GM23338 (cell line): ENCODE measurements at regions not wholly inside any gene's neighbourhood (a gene's known extent, or its start where the extent isn't known, plus 50 kb on each side); places are given as distances from the start of the nearest gene placed in this dataset.

Experiments used
- ATAC-seq: fragments of 200-7000 bp; cut with Tn5 transposase; 3 replicates; pipeline ENCODE4 v1.9.1; 2020
- DNase-seq: peaks from one replicate; pipeline ENCODE4 v3.0.0-alpha.2; 2015; ENCODE audit warnings: low spot score
- H2AFZ ChIP-seq: fragments of 200-600 bp; sonication (generic); 2 replicates; pipeline ENCODE4 v1.8.0; 2016; ENCODE audit warnings: antibody characterized with exemption, mild to moderate bottlenecking, moderate library complexity
- H3F3A ChIP-seq: fragments of 200-600 bp; sonication (generic); replicated peaks from 2 replicates; pipeline ENCODE4 v1.8.0; 2017; ENCODE audit warnings: antibody characterized with exemption, mixed run types, low read depth
- H3K27ac ChIP-seq: fragments of 200-600 bp; sonication (generic); 2 replicates; pipeline ENCODE4 v1.6.1; 2016; ENCODE audit warnings: low read depth
- H3K27me3 ChIP-seq: fragments of 200-600 bp; sonication (generic); 2 replicates; pipeline ENCODE4 v1.8.0; 2016; ENCODE audit warnings: mild to moderate bottlenecking, mixed run types, moderate library complexity; ENCODE audit not compliant: insufficient read depth
- H3K36me3 ChIP-seq: fragments of 200-600 bp; sonication (generic); 2 replicates; pipeline ENCODE4 v1.8.0; 2016; ENCODE audit warnings: mild to moderate bottlenecking; ENCODE audit not compliant: insufficient read depth
- H3K4me1 ChIP-seq: fragments of 200-600 bp; sonication (generic); 2 replicates; pipeline ENCODE4 v1.8.0; 2016; ENCODE audit warnings: mild to moderate bottlenecking, moderate library complexity; ENCODE audit not compliant: insufficient read depth
- H3K4me2 ChIP-seq: fragments of 200-600 bp; sonication (generic); 2 replicates; pipeline ENCODE4 v1.7.1; 2017; ENCODE audit warnings: mixed run types
- H3K4me3 ChIP-seq: fragments of 200-600 bp; sonication (generic); 2 replicates; pipeline ENCODE4 v1.6.1; 2016; ENCODE audit warnings: mixed run types
- H3K79me2 ChIP-seq: fragments of 200-600 bp; sonication (generic); replicated peaks from 2 replicates; pipeline ENCODE4 v1.8.0; 2017; ENCODE audit warnings: mild to moderate bottlenecking; ENCODE audit not compliant: insufficient read depth
- H3K9me2 ChIP-seq: fragments of 200-600 bp; sonication (generic); 2 replicates; pipeline ENCODE4 v1.8.0; 2017; ENCODE audit not compliant: insufficient read depth
- H4K20me1 ChIP-seq: fragments of 200-600 bp; sonication (generic); replicated peaks from 2 replicates; pipeline ENCODE4 v1.8.0; 2017; ENCODE audit warnings: mild to moderate bottlenecking; ENCODE audit not compliant: insufficient read depth
- H3K27ac Mint-ChIP-seq: 2 replicates; pipeline ENCODE4 v1.8.0; 2020; ENCODE audit warnings: inconsistent platforms, mild to moderate bottlenecking, moderate library complexity, mixed read lengths
- H3K27me3 Mint-ChIP-seq: 3 replicates; pipeline ENCODE4 v1.8.0; 2022; ENCODE audit warnings: low read depth, mild to moderate bottlenecking, moderate library complexity, mixed read lengths, inconsistent platforms; ENCODE audit not compliant: insufficient read depth, poor library complexity
- H3K36me3 Mint-ChIP-seq: 3 replicates; pipeline ENCODE4 v1.8.0; 2021; ENCODE audit warnings: low read depth, mild to moderate bottlenecking, inconsistent platforms, moderate library complexity, mixed read lengths
- H3K4me1 Mint-ChIP-seq: 3 replicates; pipeline ENCODE4 v1.8.0; 2020; ENCODE audit warnings: mild to moderate bottlenecking, inconsistent platforms, mixed read lengths
- H3K4me3 Mint-ChIP-seq: 3 replicates; pipeline ENCODE4 v1.8.0; 2021; ENCODE audit warnings: moderate library complexity, mild to moderate bottlenecking, inconsistent platforms, mixed read lengths
- H3K9me3 Mint-ChIP-seq: 3 replicates; pipeline ENCODE4 v1.8.0; 2020; ENCODE audit warnings: moderate library complexity, mild to moderate bottlenecking, inconsistent platforms, mixed read lengths
- CTCF ChIP-seq, 2 experiments: fragments of 200-600 bp in 1 of 2; sonication (generic) in 1 of 2; conservative IDR thresholded peaks; 2 replicates each; pipeline versions ENCODE4 v1.5.1 to v1.6.1; 2016 to 2017; ENCODE audit warnings: antibody characterized with exemption in 2 of 2, low read depth in 2 of 2, mild to moderate bottlenecking in 2 of 2, moderate library complexity in 1 of 2
- EZH2 ChIP-seq: fragments of 200-600 bp; sonication (generic); IDR thresholded peaks from one replicate; pipeline ENCODE4 v1.8.0; 2017; ENCODE audit warnings: antibody characterized with exemption, mild to moderate bottlenecking, low read depth; ENCODE audit not compliant: unreplicated experiment
- NANOG ChIP-seq: IDR thresholded peaks from 2 replicates; pipeline ENCODE4 v1.6.1; 2016; ENCODE audit warnings: antibody characterized with exemption, borderline replicate concordance
- POLR2AphosphoS5 ChIP-seq: IDR thresholded peaks from 2 replicates; pipeline ENCODE4 v1.6.1; 2016; ENCODE audit warnings: antibody characterized with exemption, low read depth
- STAT1 ChIP-seq: IDR thresholded peaks from one replicate; pipeline ENCODE4 v1.6.1; 2016; ENCODE audit warnings: antibody characterized with exemption; ENCODE audit not compliant: unreplicated experiment
- ZNF114 ChIP-seq: fragments of 250-450 bp; sonication (Bioruptor Pico); IDR thresholded peaks from 2 replicates; pipeline ENCODE4 v1.5.0; 2020; ENCODE audit warnings: mild to moderate bottlenecking, moderate library complexity
- ZNF462 ChIP-seq: fragments of 250-450 bp; sonication (Bioruptor Pico); IDR thresholded peaks from 2 replicates; pipeline ENCODE4 v1.5.0; 2020; ENCODE audit warnings: mild to moderate bottlenecking, moderate library complexity
- TF ChIP-seq, protein P1 (sequence below): IDR thresholded peaks from 2 replicates; pipeline ENCODE4 v1.6.1; 2016; ENCODE audit warnings: antibody characterized with exemption
- TF ChIP-seq, protein P2 (sequence below): IDR thresholded peaks from one replicate; pipeline ENCODE4 v1.6.1; 2018; ENCODE audit warnings: antibody characterized with exemption; ENCODE audit not compliant: unreplicated experiment

DNA sequence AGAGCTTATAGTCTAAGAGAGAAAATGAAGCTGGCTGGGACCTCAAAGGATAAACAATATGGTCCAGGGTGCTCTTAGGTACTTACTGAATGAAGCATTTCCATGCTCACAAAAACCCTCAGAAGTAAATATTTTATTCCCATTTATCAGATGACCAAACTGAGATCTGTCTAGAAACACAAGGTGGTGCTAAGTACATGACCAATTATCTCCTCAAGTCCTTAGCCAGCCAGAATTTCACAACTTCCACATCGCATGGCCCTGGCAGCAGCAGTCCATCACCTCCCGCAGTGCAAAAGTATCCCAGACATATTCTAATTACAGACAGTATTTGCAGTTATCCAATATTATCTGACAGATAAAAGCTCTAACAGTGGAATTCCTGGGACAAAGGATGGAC, 321.7 kb upstream of the PROX1 start:
- no peaks in the 10 kb centered on the region for H3K27me3 Mint-ChIP-seq
- Histone ChIP-seq H3K79me2 (no peaks in the 10 kb centered on the region), H3K4me1 (peaks cover 15% of the 10 kb centered on the region), H3K9me2 (peaks cover 14% of the 10 kb centered on the region), H4K20me1 (no peaks in the 10 kb centered on the region), H3K4me2 (no peak overlapping the region), H3K27ac (no peak overlapping the region), H2AFZ (no peak overlapping the region), H3K27me3 (no peaks in the 10 kb centered on the region), H3K36me3 (no peaks in the 10 kb centered on the region), H3K4me3 (no peak overlapping the region), H3F3A (no peaks in the 10 kb centered on the region)
- peak; percentile 17 for DNase-seq
- H3K9me3 Mint-ChIP-seq, result peaks cover 4% of the 10 kb centered on the region; the same call in 1 of the 3 replicates
- H3K36me3 Mint-ChIP-seq, result no peaks in the 10 kb centered on the region
- H3K4me1 Mint-ChIP-seq, result peaks cover 21% of the 10 kb centered on the region
- no peak for ATAC-seq
- no peak overlapping the region for H3K4me3 Mint-ChIP-seq
- TF ChIP-seq ZNF114 (CRISPR knock-in tag), result no peak
- no peak for TF ChIP-seq NANOG
- no peak for TF ChIP-seq ZNF462
- TF ChIP-seq CTCF (conservative IDR thresholded peaks at IDR 0.05; ENCODE audit: low read depth in 2 of 2), result peak; percentile 11 to 18; a peak in 2 of 4 replicates
- no peak overlapping the region for H3K27ac Mint-ChIP-seq

DNA sequence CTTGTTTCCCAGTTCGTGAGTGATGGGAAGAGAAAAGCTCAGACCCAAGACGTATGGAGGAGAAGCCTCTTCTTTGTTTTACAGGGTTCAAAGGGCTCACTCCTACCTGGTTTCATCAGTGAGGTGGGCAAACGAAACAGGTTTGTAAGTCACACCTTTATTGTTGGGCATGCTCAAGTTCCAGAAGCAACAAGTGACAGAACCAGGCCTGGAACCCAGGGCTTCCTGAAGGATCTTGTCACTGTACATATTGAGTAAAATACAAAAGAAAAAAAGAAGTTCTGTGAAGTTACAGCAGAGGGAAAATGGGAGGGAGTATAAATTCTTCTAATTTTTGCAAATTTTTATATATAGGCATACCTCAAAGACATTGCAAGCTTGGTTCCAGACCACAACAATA, 320.9 kb upstream of the PROX1 start:
- no peak overlapping the region; the same call in 1 of the 2 replicates for H2AFZ ChIP-seq
- peaks cover 21% of the 10 kb centered on the region for H3K9me2 ChIP-seq
- Mint-ChIP-seq H3K27me3 (no peaks in the 10 kb centered on the region), H3K4me3 (no peak overlapping the region), H3K36me3 (no peaks in the 10 kb centered on the region), H3K27ac (no peak overlapping the region), H3K4me1 (peaks cover 18% of the 10 kb centered on the region), H3K9me3 (peaks cover 4% of the 10 kb centered on the region; the same call in 1 of the 3 replicates)
- no peak for DNase-seq
- H4K20me1 ChIP-seq, result no peaks in the 10 kb centered on the region
- no peak overlapping the region for H3K27ac ChIP-seq
- no peaks in the 10 kb centered on the region for H3K27me3 ChIP-seq
- H3F3A ChIP-seq, result no peaks in the 10 kb centered on the region
- H3K4me3 ChIP-seq, result no peak overlapping the region
- H3K79me2 ChIP-seq, result no peaks in the 10 kb centered on the region
- H3K4me2 ChIP-seq, result no peak overlapping the region
- H3K4me1 ChIP-seq, result peaks cover 15% of the 10 kb centered on the region
- no peaks in the 10 kb centered on the region for H3K36me3 ChIP-seq
- no peak for ATAC-seq
- TF ChIP-seq, protein P1, sequence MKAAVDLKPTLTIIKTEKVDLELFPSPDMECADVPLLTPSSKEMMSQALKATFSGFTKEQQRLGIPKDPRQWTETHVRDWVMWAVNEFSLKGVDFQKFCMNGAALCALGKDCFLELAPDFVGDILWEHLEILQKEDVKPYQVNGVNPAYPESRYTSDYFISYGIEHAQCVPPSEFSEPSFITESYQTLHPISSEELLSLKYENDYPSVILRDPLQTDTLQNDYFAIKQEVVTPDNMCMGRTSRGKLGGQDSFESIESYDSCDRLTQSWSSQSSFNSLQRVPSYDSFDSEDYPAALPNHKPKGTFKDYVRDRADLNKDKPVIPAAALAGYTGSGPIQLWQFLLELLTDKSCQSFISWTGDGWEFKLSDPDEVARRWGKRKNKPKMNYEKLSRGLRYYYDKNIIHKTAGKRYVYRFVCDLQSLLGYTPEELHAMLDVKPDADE, result no peak
- TF ChIP-seq POLR2AphosphoS5 (no peak), STAT1 (no peak), EZH2 (no peak)
- TF ChIP-seq, protein P2, sequence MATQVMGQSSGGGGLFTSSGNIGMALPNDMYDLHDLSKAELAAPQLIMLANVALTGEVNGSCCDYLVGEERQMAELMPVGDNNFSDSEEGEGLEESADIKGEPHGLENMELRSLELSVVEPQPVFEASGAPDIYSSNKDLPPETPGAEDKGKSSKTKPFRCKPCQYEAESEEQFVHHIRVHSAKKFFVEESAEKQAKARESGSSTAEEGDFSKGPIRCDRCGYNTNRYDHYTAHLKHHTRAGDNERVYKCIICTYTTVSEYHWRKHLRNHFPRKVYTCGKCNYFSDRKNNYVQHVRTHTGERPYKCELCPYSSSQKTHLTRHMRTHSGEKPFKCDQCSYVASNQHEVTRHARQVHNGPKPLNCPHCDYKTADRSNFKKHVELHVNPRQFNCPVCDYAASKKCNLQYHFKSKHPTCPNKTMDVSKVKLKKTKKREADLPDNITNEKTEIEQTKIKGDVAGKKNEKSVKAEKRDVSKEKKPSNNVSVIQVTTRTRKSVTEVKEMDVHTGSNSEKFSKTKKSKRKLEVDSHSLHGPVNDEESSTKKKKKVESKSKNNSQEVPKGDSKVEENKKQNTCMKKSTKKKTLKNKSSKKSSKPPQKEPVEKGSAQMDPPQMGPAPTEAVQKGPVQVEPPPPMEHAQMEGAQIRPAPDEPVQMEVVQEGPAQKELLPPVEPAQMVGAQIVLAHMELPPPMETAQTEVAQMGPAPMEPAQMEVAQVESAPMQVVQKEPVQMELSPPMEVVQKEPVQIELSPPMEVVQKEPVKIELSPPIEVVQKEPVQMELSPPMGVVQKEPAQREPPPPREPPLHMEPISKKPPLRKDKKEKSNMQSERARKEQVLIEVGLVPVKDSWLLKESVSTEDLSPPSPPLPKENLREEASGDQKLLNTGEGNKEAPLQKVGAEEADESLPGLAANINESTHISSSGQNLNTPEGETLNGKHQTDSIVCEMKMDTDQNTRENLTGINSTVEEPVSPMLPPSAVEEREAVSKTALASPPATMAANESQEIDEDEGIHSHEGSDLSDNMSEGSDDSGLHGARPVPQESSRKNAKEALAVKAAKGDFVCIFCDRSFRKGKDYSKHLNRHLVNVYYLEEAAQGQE, result no peak
